HL-60 (cell line): ENCODE measurements at regions not wholly inside any gene's neighbourhood (a gene's known extent, or its start where the extent isn't known, plus 50 kb on each side); places are given as distances from the start of the nearest gene placed in this dataset.

Source experiments
- DNase-seq, 2 experiments: peaks; one replicate each; pipeline ENCODE4 v3.0.0-alpha.2; 2010 to 2020; ENCODE audit warnings: low read depth in 1 of 2, low spot score in 1 of 2
- H3K27ac ChIP-seq: fragments of 250-450 bp; sonication (Bioruptor Pico); replicated peaks from 2 replicates; pipeline ENCODE4 v1.5.1; 2020; ENCODE audit warnings: mild to moderate bottlenecking, moderate library complexity
- H3K27me3 ChIP-seq: fragments of 250-450 bp; sonication (Bioruptor Pico); 2 replicates; pipeline ENCODE4 v1.5.1; 2021; ENCODE audit warnings: mild to moderate bottlenecking, moderate library complexity; ENCODE audit not compliant: insufficient read depth, poor library complexity, severe bottlenecking
- H3K4me3 ChIP-seq: replicated peaks from 2 replicates; pipeline ENCODE4 v1.5.1; 2011; ENCODE audit warnings: mild to moderate bottlenecking, control low read depth, low read length; ENCODE audit not compliant: insufficient read depth
- CTCF ChIP-seq: IDR thresholded peaks from one replicate; pipeline ENCODE4 v1.5.1; 2011; ENCODE audit warnings: low read length, control low read depth, inconsistent platforms; ENCODE audit not compliant: insufficient read depth
- GABPA ChIP-seq: IDR thresholded peaks from 2 replicates; pipeline ENCODE4 v1.6.1; 2012; ENCODE audit warnings: low read depth
- POLR2AphosphoS5 ChIP-seq: IDR thresholded peaks from 2 replicates; pipeline ENCODE4 v1.6.1; 2012; ENCODE audit warnings: low read depth
- SPI1 ChIP-seq: IDR thresholded peaks from 2 replicates; pipeline ENCODE4 v1.6.1; 2012; ENCODE audit warnings: low read depth, mild to moderate bottlenecking, borderline replicate concordance
- TF ChIP-seq, protein P1 (sequence below): IDR thresholded peaks from 2 replicates; pipeline ENCODE4 v1.6.1; 2012; ENCODE audit warnings: low read depth; ENCODE audit not compliant: insufficient replicate concordance

- no peak for DNase-seq
- TF ChIP-seq, protein P1, sequence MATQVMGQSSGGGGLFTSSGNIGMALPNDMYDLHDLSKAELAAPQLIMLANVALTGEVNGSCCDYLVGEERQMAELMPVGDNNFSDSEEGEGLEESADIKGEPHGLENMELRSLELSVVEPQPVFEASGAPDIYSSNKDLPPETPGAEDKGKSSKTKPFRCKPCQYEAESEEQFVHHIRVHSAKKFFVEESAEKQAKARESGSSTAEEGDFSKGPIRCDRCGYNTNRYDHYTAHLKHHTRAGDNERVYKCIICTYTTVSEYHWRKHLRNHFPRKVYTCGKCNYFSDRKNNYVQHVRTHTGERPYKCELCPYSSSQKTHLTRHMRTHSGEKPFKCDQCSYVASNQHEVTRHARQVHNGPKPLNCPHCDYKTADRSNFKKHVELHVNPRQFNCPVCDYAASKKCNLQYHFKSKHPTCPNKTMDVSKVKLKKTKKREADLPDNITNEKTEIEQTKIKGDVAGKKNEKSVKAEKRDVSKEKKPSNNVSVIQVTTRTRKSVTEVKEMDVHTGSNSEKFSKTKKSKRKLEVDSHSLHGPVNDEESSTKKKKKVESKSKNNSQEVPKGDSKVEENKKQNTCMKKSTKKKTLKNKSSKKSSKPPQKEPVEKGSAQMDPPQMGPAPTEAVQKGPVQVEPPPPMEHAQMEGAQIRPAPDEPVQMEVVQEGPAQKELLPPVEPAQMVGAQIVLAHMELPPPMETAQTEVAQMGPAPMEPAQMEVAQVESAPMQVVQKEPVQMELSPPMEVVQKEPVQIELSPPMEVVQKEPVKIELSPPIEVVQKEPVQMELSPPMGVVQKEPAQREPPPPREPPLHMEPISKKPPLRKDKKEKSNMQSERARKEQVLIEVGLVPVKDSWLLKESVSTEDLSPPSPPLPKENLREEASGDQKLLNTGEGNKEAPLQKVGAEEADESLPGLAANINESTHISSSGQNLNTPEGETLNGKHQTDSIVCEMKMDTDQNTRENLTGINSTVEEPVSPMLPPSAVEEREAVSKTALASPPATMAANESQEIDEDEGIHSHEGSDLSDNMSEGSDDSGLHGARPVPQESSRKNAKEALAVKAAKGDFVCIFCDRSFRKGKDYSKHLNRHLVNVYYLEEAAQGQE, result no peak
- TF ChIP-seq CTCF (no peak), SPI1 (no peak), POLR2AphosphoS5 (no peak), GABPA (no peak)
- Histone ChIP-seq H3K4me3 (no peak overlapping the region), H3K27me3 (no peaks in the 10 kb centered on the region), H3K27ac (no peak overlapping the region)
These were observed 159.5 kb upstream of the CNTN6 start for GRCh38 chr3:933326-933725.

- no peak for DNase-seq
- TF ChIP-seq SPI1, result no peak
- TF ChIP-seq CTCF, result no peak
- TF ChIP-seq GABPA, result no peak
- TF ChIP-seq, protein P1, result no peak
- no peak for TF ChIP-seq POLR2AphosphoS5
- Histone ChIP-seq H3K27ac (no peak overlapping the region), H3K27me3 (no peaks in the 10 kb centered on the region), H3K4me3 (no peak overlapping the region)
These were observed 148.0 kb upstream of the CNTN6 start for GRCh38 chr3:944786-945185.

DNA sequence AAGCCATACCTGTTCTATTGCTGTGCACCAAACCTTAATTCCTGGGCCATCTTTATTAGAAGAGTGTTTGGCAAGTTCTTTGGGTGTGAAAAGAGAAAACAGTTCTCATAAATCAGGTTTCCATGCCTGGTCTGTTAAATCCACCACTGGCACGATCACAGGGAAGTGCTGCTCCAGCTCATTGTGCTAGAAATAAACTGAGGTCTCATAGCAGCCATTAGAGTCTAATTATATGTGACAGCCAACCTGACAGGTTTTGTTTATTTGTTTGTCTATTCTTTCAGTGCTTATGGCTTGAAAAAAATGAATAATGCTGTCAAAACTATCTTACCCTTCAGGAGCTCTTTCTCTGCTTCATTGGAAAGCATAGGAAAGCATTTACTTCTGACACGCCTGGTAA is 147.1 kb upstream of the CNTN6 start:
- TF ChIP-seq GABPA (no peak), CTCF (no peak), POLR2AphosphoS5 (no peak), SPI1 (no peak)
- TF ChIP-seq, protein P1, result no peak
- DNase-seq, result no peak
- Histone ChIP-seq H3K27ac (no peak overlapping the region), H3K27me3 (no peaks in the 10 kb centered on the region), H3K4me3 (no peak overlapping the region)
